ENCODE measurements at regions not wholly inside any gene's neighbourhood (a gene's known extent, or its start where the extent isn't known, plus 50 kb on each side); places are given as distances from the start of the nearest gene placed in this dataset.

DNA sequence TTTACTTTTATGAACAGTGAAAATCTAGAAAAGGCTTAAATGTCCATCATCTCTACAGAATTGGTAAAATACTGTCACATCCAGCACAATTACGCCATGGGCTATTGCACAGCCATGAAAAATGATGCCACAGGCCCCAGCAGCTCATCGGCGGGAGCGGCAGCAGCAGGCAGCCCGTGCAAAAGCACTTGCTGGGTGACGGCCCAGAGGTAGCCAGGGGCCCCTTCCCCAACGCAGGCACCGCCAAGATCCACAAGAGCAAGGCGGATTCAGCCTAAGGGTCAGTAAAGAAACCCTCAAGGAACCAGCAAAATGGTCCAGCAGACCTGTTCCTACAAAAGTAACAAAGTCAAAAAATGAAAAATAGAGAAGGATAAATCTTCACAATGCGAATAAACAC lies 272.7 kb downstream of the AGTPBP1 start:
- TF ChIP-seq POLR2A (IDR thresholded peaks at IDR 0.05) (no peak), POLR2AphosphoS5 (IDR thresholded peaks at IDR 0.05) (no peak)
- TF ChIP-seq, protein P1, sequence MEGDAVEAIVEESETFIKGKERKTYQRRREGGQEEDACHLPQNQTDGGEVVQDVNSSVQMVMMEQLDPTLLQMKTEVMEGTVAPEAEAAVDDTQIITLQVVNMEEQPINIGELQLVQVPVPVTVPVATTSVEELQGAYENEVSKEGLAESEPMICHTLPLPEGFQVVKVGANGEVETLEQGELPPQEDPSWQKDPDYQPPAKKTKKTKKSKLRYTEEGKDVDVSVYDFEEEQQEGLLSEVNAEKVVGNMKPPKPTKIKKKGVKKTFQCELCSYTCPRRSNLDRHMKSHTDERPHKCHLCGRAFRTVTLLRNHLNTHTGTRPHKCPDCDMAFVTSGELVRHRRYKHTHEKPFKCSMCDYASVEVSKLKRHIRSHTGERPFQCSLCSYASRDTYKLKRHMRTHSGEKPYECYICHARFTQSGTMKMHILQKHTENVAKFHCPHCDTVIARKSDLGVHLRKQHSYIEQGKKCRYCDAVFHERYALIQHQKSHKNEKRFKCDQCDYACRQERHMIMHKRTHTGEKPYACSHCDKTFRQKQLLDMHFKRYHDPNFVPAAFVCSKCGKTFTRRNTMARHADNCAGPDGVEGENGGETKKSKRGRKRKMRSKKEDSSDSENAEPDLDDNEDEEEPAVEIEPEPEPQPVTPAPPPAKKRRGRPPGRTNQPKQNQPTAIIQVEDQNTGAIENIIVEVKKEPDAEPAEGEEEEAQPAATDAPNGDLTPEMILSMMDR (IDR thresholded peaks at IDR 0.05 in 8 of 11, conservative IDR thresholded peaks at IDR 0.05 in 3 of 11) = no peak

Data from spleen (tissue), 7 donors.